DMS79 (cell line): ENCODE measurements at regions not wholly inside any gene's neighbourhood (a gene's known extent, or its start where the extent isn't known, plus 50 kb on each side); places are given as distances from the start of the nearest gene placed in this dataset.
"Not testable (repeated sequence)": the region's sequence is repeated elsewhere in the genome, so short reads cannot be mapped to it uniquely, and the experiment has no call there.

ENCODE experiments used
- DNase-seq: peaks from one replicate; lab custom pipeline; 2025; lab: John Stamatoyannopoulos, UW

- no peak for DNase-seq
Measured at GRCh38 chr3:132987396-132987795, 50.8 kb upstream of the TMEM108 start.

GRCh38 chr3:132984181-132984580 is 54.0 kb upstream of the TMEM108 start:
- no peak for DNase-seq

GRCh38 chr3:132983143-132983770 is 54.9 kb upstream of the TMEM108 start:
- no peak for DNase-seq

- DNase-seq, result no peak
Measured at GRCh38 chr3:132981719-132982118, 56.5 kb upstream of the TMEM108 start.

GRCh38 chr3:132980102-132980501 is 58.1 kb upstream of the TMEM108 start:
- DNase-seq, result no peak

GRCh38 chr3:132979606-132980005 is 58.6 kb upstream of the TMEM108 start:
- no peak for DNase-seq

- not testable (repeated sequence) for DNase-seq
Measured at GRCh38 chr3:132978946-132979345, 59.2 kb upstream of the TMEM108 start.

- DNase-seq, result no peak
Measured at GRCh38 chr3:132978464-132978863, 59.7 kb upstream of the TMEM108 start.

- no peak for DNase-seq
Measured at GRCh38 chr3:132974097-132974496, 64.1 kb upstream of the TMEM108 start.

- DNase-seq, result no peak
Measured at GRCh38 chr3:132973441-132973840, 64.8 kb upstream of the TMEM108 start.

GRCh38 chr3:132972333-132972732 is 65.9 kb upstream of the TMEM108 start:
- no peak for DNase-seq

GRCh38 chr3:132966374-132966773 is 71.8 kb upstream of the TMEM108 start:
- no peak for DNase-seq

- DNase-seq, result no peak
Measured at GRCh38 chr3:132964266-132964665, 73.9 kb upstream of the TMEM108 start.

- no peak for DNase-seq
Measured at GRCh38 chr3:132963786-132964185, 74.4 kb upstream of the TMEM108 start.

- no peak for DNase-seq
Measured at GRCh38 chr3:132961991-132962390, 76.2 kb upstream of the TMEM108 start.

- no peak for DNase-seq
Measured at GRCh38 chr3:132953683-132954082, 84.5 kb upstream of the TMEM108 start.

- DNase-seq, result no peak
Measured at GRCh38 chr3:132927896-132928295, 110.3 kb upstream of the TMEM108 start.

GRCh38 chr3:132926098-132926497 is 112.1 kb upstream of the TMEM108 start:
- DNase-seq, result no peak

GRCh38 chr3:132925256-132925930 is 112.8 kb upstream of the TMEM108 start:
- DNase-seq, result no peak

GRCh38 chr3:132916096-132916495 is 122.1 kb upstream of the TMEM108 start:
- DNase-seq, result no peak

GRCh38 chr3:132912416-132912753 is 125.8 kb upstream of the TMEM108 start:
- no peak for DNase-seq

GRCh38 chr3:132911741-132912415 is 126.3 kb upstream of the TMEM108 start:
- DNase-seq, result no peak

GRCh38 chr3:132907293-132907692 is 130.9 kb upstream of the TMEM108 start:
- no peak for DNase-seq
